Left renal pelvis (tissue), 4 donors: ENCODE measurements at regions not wholly inside any gene's neighbourhood (a gene's known extent, or its start where the extent isn't known, plus 50 kb on each side); places are given as distances from the start of the nearest gene placed in this dataset.

Experiments
- DNase-seq, 4 donors: peaks; one replicate each; pipeline ENCODE4 v3.0.0-alpha.2; 2013; ENCODE audit warnings: low read depth in 4 of 4, low spot score in 3 of 4

DNA sequence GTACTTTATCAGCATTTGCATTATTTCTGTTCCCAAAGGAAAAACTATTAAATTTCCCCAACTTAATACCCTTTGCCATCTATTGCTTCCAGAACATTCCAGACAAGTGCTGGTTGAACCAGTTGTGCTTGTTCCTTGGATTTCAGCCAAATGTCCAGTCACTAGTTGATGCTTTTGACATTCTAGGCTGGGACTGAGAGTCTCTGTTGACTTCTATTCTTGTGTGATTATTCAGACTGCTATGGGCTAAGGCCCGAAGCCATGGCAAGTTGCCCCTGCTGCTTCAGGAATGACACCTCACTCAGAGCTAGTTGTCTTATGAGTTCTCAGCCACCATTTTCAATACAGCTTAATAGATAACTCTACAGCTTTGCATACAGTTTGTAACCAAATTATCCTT lies 458.1 kb upstream of the ARGLU1 start:
- DNase-seq = no peak

- no peak for DNase-seq
Measured at GRCh38 chr13:107023335-107023734, 455.4 kb upstream of the ARGLU1 start.

DNA sequence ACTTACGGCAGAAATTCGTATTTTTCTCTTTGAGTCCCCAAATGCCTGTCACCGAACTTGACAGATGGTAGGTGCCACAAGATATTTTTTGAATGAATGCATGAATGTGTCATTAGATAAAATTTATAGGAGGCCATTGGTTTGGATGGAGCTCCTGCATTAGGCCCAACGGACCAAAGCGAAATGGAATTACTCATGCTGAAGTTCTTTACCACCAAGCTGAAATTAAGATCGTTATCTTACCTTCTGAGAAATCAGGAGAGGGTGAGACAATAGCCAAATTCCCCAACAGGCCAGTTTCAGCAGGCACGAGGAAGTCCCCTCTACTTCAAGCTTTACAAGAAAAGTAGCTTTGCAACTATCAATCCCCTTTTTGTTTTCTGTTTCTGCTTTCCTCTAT lies 452.5 kb upstream of the ARGLU1 start:
- DNase-seq = no peak

GRCh38 chr13:107018285-107018684 lies 450.3 kb upstream of the ARGLU1 start:
- no peak for DNase-seq

GRCh38 chr13:107006661-107007060 lies 438.7 kb upstream of the ARGLU1 start:
- no peak for DNase-seq

- DNase-seq = no peak
Measured at GRCh38 chr13:107005577-107005976, 437.6 kb upstream of the ARGLU1 start.

- DNase-seq = no peak
Measured at GRCh38 chr13:107003911-107004310, 436.0 kb upstream of the ARGLU1 start.

DNA sequence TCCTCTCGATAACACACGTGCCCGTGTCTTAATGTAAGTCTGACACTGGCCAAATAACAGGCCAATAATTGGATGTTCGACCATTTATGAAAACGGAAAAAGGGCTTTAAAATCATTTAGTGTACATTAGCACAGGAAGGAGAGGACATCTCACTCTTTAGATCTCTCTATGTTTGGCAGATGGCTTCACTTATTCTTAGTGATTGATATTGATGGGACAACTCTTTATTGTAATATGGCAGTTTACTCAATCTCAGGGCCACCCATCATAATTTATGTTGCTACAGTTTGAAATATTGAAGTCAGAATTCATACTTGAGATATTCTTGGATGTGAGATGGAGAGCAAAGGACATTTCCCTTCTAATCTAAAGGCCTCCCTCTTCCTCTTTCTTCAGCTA lies 430.7 kb upstream of the ARGLU1 start:
- no peak for DNase-seq

- no peak for DNase-seq
Measured at GRCh38 chr13:106997696-106998095, 429.8 kb upstream of the ARGLU1 start.

- DNase-seq = no peak
Measured at GRCh38 chr13:106996867-106997618, 429.1 kb upstream of the ARGLU1 start.

DNA sequence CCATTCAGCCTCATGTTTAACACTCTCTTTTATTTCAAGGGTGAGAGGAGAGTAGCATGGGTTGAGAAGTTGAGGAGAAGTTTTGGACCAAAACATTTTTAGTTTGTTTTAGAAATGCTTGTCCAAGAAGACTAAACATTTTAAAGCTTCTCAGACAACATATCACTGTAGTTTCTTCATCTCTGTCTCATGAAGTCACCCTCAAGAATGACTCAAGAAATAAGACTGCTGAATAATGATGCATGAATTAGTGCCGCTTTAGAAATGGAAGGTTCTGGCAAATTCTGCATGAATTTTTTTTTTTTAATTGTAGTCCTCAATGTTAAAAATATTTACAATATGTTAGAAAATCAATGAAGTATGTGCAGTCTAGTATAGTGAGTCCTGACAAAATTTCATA lies 422.7 kb upstream of the ARGLU1 start:
- DNase-seq = no peak

DNA sequence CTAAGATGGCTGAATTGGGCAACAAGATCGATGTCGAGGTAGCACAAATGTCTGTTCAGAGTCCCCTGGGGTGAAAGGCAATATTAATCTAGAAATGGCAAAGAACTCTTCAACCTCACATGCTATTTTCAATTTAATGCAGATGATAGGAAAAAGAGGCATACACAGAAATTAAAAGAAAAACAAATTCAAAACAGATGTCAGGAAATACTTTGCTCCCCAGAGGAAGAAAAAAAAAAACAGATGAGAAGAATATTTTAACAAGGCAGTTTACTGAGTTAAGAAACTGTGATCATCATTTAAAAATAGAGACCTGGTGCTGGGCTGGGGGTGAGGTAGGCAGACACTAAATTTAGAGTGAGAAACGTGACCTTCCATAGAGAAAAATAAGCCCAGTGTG lies 421.9 kb upstream of the ARGLU1 start:
- no peak for DNase-seq

DNA sequence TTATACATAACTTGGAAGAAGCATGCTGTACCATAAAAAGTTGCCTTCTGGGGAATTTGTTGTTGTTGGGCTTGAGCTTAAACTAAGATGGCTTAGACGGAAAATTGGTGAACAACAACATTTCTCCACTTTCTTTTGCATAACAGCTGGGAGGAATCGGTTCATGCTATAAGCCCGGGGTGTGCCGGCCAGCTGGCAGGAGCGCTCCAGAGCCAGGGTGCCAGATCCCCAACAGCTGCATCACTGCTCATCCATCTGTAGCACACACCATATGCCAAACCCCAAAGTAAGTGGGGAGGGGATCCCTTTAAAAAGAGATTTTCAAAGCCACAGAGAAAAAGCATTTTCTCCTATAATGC lies 419.5 kb upstream of the ARGLU1 start:
- no peak for DNase-seq

DNA sequence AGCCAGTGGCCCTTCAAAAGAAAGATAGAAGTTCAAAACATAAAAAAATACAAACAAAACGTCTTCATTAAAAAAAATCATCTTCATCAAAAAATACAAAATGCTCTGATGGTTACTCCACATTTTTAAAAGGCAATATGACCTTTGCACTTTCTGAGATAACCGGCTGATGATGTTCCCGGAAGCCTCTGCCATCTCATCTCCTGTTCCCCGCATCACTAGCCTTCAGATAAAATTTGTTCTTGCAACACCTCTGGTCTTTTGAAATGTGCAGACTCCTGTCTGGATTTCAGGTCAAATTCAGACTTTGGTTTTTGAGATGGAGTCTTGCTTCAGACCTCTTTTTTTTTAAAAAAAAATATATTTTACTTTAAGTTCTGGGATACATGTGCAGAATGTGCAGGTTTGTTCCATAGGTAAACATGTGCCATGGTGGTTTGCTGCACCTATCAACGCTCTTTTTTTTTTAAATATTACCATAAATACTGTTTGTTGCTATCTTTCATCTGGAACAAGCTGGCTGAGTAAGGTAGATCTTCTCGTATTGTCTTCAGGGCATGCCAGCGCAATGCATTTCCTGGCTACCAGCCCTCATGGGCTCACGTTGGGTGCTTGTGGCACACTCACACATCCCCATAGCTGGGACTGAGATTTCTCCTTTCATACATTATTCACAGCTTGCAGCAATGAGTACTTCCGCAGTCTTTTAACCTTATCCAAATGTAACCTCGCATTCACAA lies 418.9 kb upstream of the ARGLU1 start:
- no peak for DNase-seq

GRCh38 chr13:106986033-106986484 lies 418.1 kb upstream of the ARGLU1 start:
- DNase-seq = no peak

- DNase-seq = no peak
Measured at GRCh38 chr13:106985481-106985880, 417.5 kb upstream of the ARGLU1 start.

DNA sequence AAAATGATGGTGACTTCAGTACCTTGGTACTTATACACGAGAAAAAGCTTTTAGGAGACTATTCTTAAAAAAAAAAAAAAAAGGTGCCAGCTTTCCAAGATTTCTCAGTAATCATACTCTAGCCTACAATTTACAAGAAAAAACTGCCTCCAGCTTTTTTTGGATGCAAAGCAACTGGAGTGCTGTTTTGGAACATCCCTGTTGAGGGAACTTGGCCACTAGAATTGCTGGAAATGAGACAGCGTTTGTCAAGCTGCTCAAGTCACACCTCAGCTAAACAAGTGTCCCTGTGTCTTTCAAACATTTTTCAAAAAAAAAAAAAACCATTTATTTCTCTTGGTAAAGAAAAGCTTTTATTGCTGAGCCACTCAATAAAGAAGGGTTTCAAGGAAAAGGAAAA lies 413.1 kb upstream of the ARGLU1 start:
- DNase-seq = no peak

DNA sequence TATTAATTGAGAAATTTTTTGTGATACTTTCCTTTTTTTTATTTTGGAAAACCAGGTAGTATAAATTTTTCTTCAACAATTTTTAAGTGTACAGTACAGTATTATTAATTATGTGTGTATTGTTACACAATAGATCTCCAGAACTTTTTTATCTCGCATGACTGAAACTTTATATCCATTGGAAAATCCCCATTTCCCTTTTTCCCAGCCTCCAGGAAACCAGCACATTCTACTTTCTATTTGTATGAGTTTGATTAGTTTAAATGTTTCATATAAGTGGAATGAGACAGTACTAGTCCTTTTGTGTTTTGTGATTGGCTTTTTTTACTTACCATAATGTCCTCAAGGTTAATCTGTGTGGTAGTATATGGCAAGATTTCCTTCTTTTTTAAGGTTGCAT lies 399.5 kb upstream of the ARGLU1 start:
- no peak for DNase-seq

GRCh38 chr13:106963151-106963550 lies 395.2 kb upstream of the ARGLU1 start:
- no peak for DNase-seq

DNA sequence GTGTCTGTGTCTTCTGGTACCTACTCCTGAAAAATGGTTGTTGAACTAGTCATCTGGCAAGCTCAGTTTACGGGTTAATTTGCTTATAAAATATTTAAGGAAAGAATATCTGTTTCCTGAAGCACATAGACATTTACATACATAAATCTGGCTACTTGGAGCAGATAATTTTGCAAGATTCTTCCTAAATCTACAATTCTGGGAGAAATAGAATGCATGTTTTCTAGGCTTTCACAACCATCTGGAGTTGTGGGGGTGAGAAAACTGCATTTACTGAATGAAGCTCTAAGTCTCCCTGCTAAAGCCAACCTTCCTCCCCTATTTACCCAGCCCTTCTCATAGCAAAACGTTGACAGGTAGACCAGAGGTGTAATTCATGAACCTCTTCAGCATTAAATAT lies 393.7 kb upstream of the ARGLU1 start:
- no peak for DNase-seq

DNA sequence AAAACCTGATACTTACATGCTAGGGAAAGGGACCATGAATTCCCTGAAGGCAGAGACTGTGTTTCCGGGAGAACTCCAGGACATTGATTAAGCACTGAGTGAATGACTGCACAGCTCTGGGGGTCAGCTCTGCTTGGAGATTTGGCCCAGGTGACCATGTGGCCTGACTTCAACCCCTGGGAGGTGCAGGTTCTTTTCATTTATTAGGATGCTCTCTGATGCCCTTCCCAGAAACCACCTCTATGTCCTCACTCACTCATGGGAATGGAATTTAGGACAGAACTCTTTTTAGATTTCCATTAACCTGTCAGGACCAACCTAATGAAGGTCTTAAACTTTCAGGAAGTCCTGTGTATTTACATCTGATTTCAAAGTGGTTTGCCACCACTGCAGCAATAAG lies 393.3 kb upstream of the ARGLU1 start:
- no peak for DNase-seq

DNA sequence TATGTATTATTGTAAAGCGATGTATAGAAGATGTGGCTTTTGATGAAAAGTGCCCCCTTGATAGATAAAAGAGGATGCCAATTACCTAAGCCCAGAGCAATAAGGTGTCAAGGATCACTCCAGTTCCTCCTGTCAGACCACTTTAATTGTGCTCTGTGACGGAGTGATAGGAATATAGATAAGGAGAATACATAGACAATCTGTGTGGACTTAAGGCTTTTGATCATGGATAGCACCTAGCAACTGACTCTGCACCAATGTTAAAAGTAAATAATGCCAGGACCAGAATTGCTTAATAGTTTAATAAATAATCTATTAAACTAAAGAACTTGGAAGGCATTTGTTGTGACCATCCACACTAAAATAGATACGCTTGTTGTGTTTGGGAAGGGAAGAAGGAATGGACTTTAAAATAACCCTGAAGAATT lies 390.7 kb upstream of the ARGLU1 start:
- DNase-seq = no peak
